ENCODE measurements at regions not wholly inside any gene's neighbourhood (a gene's known extent, or its start where the extent isn't known, plus 50 kb on each side); places are given as distances from the start of the nearest gene placed in this dataset.

DNA sequence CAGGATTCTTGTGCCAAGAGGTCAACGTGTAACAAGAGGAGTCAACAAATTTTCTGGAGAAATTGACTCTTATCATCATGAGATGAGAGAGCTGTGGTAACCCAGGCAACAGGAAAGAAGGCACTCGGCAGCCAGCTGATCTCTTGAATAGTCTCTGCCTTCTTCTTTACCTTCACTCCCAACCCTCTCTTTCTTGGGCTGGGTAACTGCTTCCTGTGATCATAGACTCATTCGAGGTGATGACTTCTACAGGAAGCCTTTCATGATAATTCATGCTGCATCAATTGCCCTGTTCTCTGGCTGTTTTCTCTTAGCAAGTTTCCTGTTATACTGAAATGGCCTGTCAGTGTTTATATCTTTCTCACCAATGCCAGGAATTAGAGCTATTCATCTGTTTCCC lies 70.8 kb upstream of the FSTL5 start:
- no peak for TF ChIP-seq SREBF2 (IDR thresholded peaks at IDR 0.05)
- no peak for TF ChIP-seq CTCF (IDR thresholded peaks at IDR 0.05)
- no peak for TF ChIP-seq HOXB13 (CRISPR knock-in tag; IDR thresholded peaks at IDR 0.05; ENCODE audit: low read depth)
- no peak for TF ChIP-seq USF2 (IDR thresholded peaks at IDR 0.05)
- TF ChIP-seq HOXA7 (CRISPR knock-in tag; IDR thresholded peaks at IDR 0.05), result no peak
- no peak for TF ChIP-seq CEBPB (IDR thresholded peaks at IDR 0.05)
- TF ChIP-seq RCOR1 (IDR thresholded peaks at IDR 0.05; ENCODE audit: low read depth, low read length), result no peak
